Thymus (tissue), 11 donors: ENCODE measurements at regions not wholly inside any gene's neighbourhood (a gene's known extent, or its start where the extent isn't known, plus 50 kb on each side); places are given as distances from the start of the nearest gene placed in this dataset.
"Not testable (repeated sequence)": the region's sequence is repeated elsewhere in the genome, so short reads cannot be mapped to it uniquely, and the experiment has no call there.

Experiments used
- DNase-seq, 9 donors: peaks; one replicate each; pipeline ENCODE4 v3.0.0-alpha.2; 2013; ENCODE audit warnings: low spot score in 9 of 9, low read depth in 6 of 9, missing footprints in 1 of 9
- H3K27ac ChIP-seq, 2 donors: one replicate each; pipeline ENCODE4 v1.5.1; 2013; ENCODE audit warnings: control low read depth in 1 of 2, low read depth in 1 of 2, low read length in 1 of 2, mild to moderate bottlenecking in 1 of 2, moderate library complexity in 1 of 2
- H3K27me3 ChIP-seq, 2 donors: one replicate each; pipeline ENCODE4 v1.5.1; 2013; ENCODE audit warnings: low read length in 1 of 2; ENCODE audit not compliant: control insufficient read depth in 2 of 2, insufficient read depth in 1 of 2
- H3K36me3 ChIP-seq, 2 donors: one replicate each; pipeline ENCODE4 v1.5.1; 2013; ENCODE audit warnings: low read length in 1 of 2, mild to moderate bottlenecking in 1 of 2, moderate library complexity in 1 of 2; ENCODE audit not compliant: control insufficient read depth in 2 of 2, insufficient read depth in 2 of 2
- H3K4me1 ChIP-seq, 2 donors: one replicate each; pipeline ENCODE4 v1.5.1; 2013; ENCODE audit warnings: low read length in 2 of 2; ENCODE audit not compliant: control insufficient read depth in 2 of 2, insufficient read depth in 2 of 2
- H3K4me3 ChIP-seq, 2 donors: one replicate each; pipeline ENCODE4 v1.5.1; 2013; ENCODE audit warnings: low read length in 2 of 2, control low read depth in 1 of 2, mild to moderate bottlenecking in 1 of 2
- H3K9me3 ChIP-seq, 2 donors: one replicate each; pipeline ENCODE4 v1.5.1; 2013; ENCODE audit warnings: low read length in 1 of 2, mild to moderate bottlenecking in 1 of 2; ENCODE audit not compliant: control insufficient read depth in 2 of 2, insufficient read depth in 1 of 2
- WGBS: extraction: QIAGEN DNeasy Blood & Tissue Kit; methylation state at CpG from one replicate; pipeline ENCODE4 v1.1.7; 2013; 5-methylcytosine and 5-hydroxymethylcytosine counted together
- donor health status: healthy.

DNA sequence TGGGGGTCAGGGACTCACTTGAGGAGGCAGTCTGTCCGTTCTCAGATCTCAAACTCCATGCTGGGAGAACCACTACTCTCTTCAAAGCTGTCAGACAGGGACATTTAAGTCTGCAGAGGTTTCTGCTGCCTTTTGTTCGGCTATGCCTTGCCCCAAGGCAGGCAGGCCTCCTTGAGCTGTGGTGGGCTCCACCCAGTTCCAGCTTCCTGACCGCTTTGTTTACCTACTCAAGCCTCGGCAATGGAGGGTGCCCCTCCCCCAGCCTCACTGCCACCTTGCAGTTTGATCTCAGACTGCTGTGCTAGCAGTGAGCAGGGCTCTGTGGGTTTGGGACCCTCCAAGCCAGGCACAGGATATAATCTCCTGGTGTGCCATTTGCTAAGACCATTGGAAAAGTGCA is 530.0 kb downstream of the LRRIQ3 start:
- WGBS: 91% methylated on average over 4 of the region's 4 CpGs
- H3K36me3 ChIP-seq, H3K4me1 ChIP-seq, H3K27ac ChIP-seq, H3K9me3 ChIP-seq, H3K27me3 ChIP-seq, H3K4me3 ChIP-seq, DNase-seq: not testable (repeated sequence)

DNA sequence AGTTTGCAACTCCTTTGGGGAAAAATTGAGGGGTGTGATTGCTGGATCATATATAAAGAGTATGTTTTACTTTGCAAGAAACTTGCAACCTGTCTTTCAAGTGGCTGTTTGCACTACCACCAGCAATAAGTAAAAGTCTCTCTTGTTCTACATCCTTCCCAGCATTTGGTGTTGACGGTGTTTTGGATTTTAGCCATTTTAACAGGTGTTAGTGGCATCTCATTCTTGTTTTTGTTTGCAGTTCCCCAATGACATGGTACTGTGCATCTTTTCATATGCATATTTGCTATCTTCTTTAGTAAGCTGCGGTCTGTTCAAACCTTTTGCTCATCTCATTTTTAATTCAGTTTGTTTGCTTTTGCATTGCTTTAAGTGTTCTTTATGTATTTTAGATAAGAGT is 535.5 kb downstream of the LRRIQ3 start:
- H3K4me1 ChIP-seq: no peaks in the 10 kb centered on the region
- DNase-seq: no peak
- peaks cover 0 to 3% of the 10 kb centered on the region in 2 donors for H3K9me3 ChIP-seq
- H3K36me3 ChIP-seq: no peaks in the 10 kb centered on the region
- no peaks in the 10 kb centered on the region for H3K27me3 ChIP-seq
- H3K4me3 ChIP-seq: no peak overlapping the region
- H3K27ac ChIP-seq: no peak overlapping the region
- WGBS: 93% methylated on average over 2 of the region's 2 CpGs

DNA sequence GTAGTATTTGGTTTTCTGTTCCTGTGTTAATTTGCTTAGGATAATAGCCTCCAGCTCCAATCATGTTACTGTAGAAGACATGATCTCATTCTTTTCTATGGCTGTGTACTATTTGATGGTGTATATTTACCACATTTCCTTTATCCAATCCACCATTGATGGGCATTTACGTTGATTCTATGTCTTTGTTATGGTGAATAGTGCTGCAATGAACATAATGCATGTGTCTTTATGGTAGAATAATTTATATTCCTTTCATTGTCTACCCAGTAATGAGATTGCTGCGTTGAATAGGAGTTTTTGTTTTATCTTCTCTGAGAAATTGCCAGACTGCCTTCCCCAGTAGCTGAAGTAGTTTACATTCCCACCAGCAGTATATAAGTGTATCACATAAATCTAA is 538.8 kb downstream of the LRRIQ3 start:
- DNase-seq: no peak
- H3K4me1 ChIP-seq: no peaks in the 10 kb centered on the region
- H3K27ac ChIP-seq: no peak overlapping the region
- no peaks in the 10 kb centered on the region for H3K36me3 ChIP-seq
- WGBS: 89% methylated on average over 2 of the region's 2 CpGs
- no peaks in the 10 kb centered on the region for H3K27me3 ChIP-seq
- no peaks in the 10 kb centered on the region for H3K9me3 ChIP-seq
- no peak overlapping the region for H3K4me3 ChIP-seq

DNA sequence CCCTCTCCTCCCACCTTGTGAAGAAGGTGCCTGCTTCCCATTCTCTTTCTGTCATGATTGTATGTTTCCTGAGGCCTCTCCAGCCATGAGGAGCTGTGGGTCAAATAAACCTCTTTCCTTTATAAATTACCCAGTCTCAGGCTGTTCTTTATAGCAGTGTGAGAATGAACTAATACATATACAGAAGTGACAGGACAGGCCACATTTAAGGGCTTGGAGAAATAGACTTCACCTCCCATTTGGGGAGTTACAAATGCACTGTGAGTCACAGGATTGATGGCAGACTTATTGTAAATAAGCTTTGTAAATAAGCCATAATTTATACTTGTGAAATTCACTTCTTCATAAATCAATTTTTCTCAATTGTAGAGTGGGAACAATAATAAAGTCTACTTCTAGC is 543.3 kb downstream of the LRRIQ3 start:
- Histone ChIP-seq H3K27me3 (no peaks in the 10 kb centered on the region), H3K4me3 (no peak overlapping the region), H3K9me3 (peaks cover 0 to 3% of the 10 kb centered on the region in 2 donors), H3K4me1 (no peaks in the 10 kb centered on the region), H3K36me3 (no peaks in the 10 kb centered on the region), H3K27ac (no peak overlapping the region)
- no peak for DNase-seq

DNA sequence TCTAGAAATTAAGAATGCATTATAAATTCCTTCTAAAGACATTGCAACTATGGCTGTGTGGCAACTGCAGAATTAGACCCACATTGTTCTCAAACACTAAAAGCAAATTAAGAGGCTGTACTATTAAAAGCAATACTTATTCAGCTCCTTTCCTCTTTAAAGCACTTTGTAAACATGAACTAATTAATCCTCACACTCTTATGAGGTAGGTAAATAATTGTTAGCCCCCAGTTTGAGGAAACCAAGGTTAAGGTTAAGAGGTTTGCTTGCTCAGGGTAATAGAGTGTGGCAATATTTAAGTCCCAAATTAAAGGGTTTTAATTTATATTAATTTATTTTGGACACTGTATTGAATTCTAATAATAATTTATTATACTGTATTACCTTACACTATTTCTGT is 553.8 kb downstream of the LRRIQ3 start:
- DNase-seq: no peak
- Histone ChIP-seq H3K27ac (no peak overlapping the region), H3K9me3 (no peaks in the 10 kb centered on the region), H3K27me3 (no peaks in the 10 kb centered on the region), H3K4me3 (no peak overlapping the region), H3K4me1 (no peaks in the 10 kb centered on the region), H3K36me3 (no peaks in the 10 kb centered on the region)

DNA sequence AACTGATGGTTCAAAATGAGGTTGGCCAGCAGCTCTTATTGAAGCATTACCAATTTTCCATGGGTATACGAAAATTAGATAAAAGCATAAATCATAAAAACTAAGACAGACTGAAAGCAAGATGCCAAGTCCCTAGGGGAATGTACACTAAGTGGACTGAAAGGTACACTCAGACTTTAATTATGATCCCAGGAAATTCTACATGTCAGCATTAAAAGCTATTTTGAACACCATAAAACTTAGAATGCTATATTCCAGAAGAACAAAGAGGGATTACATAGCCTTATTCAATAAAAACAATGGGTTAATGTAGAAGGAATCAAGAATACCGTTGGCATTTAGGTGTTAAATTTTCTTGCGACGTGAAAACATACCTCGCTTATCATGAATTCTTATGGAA is 558.5 kb downstream of the LRRIQ3 start:
- WGBS: 95% methylated on average over 5 of the region's 5 CpGs
- H3K27me3 ChIP-seq: no peaks in the 10 kb centered on the region
- no peaks in the 10 kb centered on the region for H3K36me3 ChIP-seq
- no peak for DNase-seq
- no peak overlapping the region for H3K27ac ChIP-seq
- H3K4me1 ChIP-seq: no peaks in the 10 kb centered on the region
- no peak overlapping the region for H3K4me3 ChIP-seq
- no peaks in the 10 kb centered on the region for H3K9me3 ChIP-seq

DNA sequence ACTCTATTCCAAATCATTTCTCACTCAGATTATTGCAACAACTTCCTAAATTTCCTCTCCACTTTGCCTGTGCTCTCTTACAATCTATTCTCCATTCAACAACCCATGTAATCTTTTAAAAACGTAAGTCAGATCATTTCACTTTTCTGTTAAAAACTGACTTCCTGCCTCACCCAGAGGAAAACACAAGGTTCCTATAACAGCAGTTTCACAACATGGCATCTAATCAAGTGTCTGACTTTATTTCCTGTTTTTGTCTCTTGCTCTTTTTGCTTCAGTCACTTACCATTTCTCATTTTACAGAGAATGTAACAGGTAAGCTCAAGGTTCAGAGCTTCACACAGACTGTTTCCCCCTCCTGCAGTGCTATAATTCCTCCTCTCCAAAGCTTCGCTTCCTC is 560.7 kb downstream of the LRRIQ3 start:
- Histone ChIP-seq H3K36me3 (no peaks in the 10 kb centered on the region), H3K9me3 (no peaks in the 10 kb centered on the region), H3K27ac (no peak overlapping the region), H3K27me3 (no peaks in the 10 kb centered on the region), H3K4me3 (no peak overlapping the region), H3K4me1 (no peaks in the 10 kb centered on the region)
- 61% methylated on average over 2 of the region's 2 CpGs for WGBS
- no peak for DNase-seq

DNA sequence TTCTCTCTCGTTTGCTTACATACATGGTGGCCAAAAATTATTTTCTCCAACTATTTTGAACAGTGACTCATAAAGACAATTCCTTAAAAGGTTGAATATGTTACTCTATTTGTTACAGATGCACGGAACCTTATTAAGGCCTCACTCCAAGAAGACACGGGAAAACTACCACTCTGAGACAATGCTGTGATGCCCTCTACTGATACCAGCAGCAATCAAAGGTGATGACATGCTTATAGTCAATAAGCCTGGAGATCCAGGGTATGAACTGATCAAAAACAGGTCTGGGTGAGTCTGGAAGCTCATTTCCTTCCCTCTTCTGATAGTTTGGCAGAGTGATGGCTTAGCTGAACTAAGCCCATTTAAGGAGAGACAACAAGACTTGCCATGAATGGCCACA is 563.0 kb downstream of the LRRIQ3 start:
- Histone ChIP-seq H3K9me3 (no peaks in the 10 kb centered on the region), H3K27me3 (no peaks in the 10 kb centered on the region), H3K4me3 (no peak overlapping the region), H3K4me1 (no peaks in the 10 kb centered on the region), H3K36me3 (no peaks in the 10 kb centered on the region), H3K27ac (no peak overlapping the region)
- 95% methylated on average over 3 of the region's 3 CpGs for WGBS
- no peak for DNase-seq

DNA sequence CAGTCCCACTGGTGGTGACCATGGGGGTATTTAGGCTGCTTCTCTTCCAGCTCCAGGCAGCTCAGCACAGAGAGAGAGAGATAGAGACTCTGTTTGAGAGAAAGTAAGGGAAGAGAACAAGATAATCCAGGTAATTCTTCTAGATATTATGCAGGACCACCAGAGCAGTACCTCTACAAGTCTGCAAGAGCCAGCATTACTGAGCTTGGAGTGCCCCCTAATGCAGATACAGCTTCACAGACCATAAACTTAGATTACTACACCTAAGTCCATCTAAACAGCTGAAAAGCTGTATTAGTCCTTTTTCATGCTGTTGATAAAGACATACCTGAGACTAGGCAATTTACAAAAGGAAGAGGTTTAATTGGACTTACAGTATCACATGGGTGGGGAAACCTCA is 570.3 kb downstream of the LRRIQ3 start:
- no peaks in the 10 kb centered on the region for H3K4me1 ChIP-seq
- no peaks in the 10 kb centered on the region for H3K27me3 ChIP-seq
- no peak overlapping the region for H3K27ac ChIP-seq
- no peak overlapping the region for H3K4me3 ChIP-seq
- no peaks in the 10 kb centered on the region for H3K36me3 ChIP-seq
- H3K9me3 ChIP-seq: no peaks in the 10 kb centered on the region
- DNase-seq: no peak

DNA sequence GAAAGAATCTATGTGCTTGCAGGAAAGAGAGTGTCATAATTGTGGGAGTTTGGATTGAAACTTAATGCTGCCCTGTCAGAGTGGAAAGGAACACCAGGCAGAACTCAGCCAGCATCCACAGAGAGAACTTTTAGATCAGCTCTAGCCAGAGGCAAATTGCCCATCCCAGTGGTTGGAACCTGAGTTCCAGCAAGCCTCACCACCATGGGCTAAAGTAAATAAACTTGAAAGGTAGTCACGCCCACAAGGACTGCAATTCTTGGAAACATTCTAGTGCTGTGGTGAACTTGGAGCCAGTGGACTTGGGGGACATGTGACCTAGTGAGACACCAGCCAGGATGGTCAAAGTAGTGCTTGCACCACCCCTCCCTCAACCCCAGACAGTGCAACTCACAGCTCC is 571.6 kb downstream of the LRRIQ3 start:
- Histone ChIP-seq H3K4me3 (no peak overlapping the region), H3K36me3 (no peaks in the 10 kb centered on the region), H3K4me1 (no peaks in the 10 kb centered on the region), H3K27me3 (no peaks in the 10 kb centered on the region), H3K27ac (no peak overlapping the region), H3K9me3 (no peaks in the 10 kb centered on the region)
- 88% methylated on average over 1 of the region's 1 CpG for WGBS
- no peak for DNase-seq
